Heart right ventricle (tissue), 16 donors: ENCODE measurements at regions not wholly inside any gene's neighbourhood (a gene's known extent, or its start where the extent isn't known, plus 50 kb on each side); places are given as distances from the start of the nearest gene placed in this dataset.
A peak's percentile ranks its signal among the peaks of the same experiment; 100 is the strongest.

Experiments
- ATAC-seq, 8 donors: fragments of 200-7000 bp; cut with Tn5 transposase; one replicate each; pipeline ENCODE4 v1.9.1; 2020; ENCODE audit warnings: mild to moderate bottlenecking in 8 of 8, moderate library complexity in 8 of 8, moderate number of reproducible peaks in 1 of 8
- DNase-seq, 2 donors: peaks; one replicate each; pipeline ENCODE4 v3.0.0-alpha.2; 2020
- H3K27ac ChIP-seq, 10 donors: fragments of 200-600 bp; sonication (generic) in 2 of 10; one replicate each; pipeline versions ENCODE4 v1.5.0 to v1.8.0; 2020 to 2022; ENCODE audit warnings: mild to moderate bottlenecking in 3 of 10
- H3K27me3 ChIP-seq, 7 donors: fragments of 200-600 bp; one replicate each; pipeline ENCODE4 v1.8.0; 2021 to 2022; ENCODE audit warnings: mild to moderate bottlenecking in 2 of 7
- H3K36me3 ChIP-seq, 9 donors: fragments of 200-600 bp; sonication (generic) in 1 of 9; one replicate each; pipeline versions ENCODE4 v1.5.0 to v1.8.0; 2020 to 2022; ENCODE audit warnings: mild to moderate bottlenecking in 2 of 9
- H3K4me1 ChIP-seq, 9 donors: fragments of 200-600 bp; sonication (generic) in 1 of 9; one replicate each; pipeline versions ENCODE4 v1.5.0 to v1.8.0; 2020 to 2022; ENCODE audit warnings: mild to moderate bottlenecking in 4 of 9
- H3K4me3 ChIP-seq, 10 donors: fragments of 200-600 bp; sonication (generic) in 2 of 10; one replicate each; pipeline versions ENCODE4 v1.5.0 to v1.8.0; 2020 to 2022; ENCODE audit warnings: mild to moderate bottlenecking in 7 of 10, moderate library complexity in 2 of 10
- H3K9me3 ChIP-seq, 11 donors: fragments of 200-600 bp in 10 of 11; sonication (generic) in 2 of 11; one replicate each; pipeline versions ENCODE4 v1.5.0 to v1.8.0; 2013 to 2022; ENCODE audit warnings: mild to moderate bottlenecking in 2 of 11, control low read depth in 1 of 11, moderate library complexity in 1 of 11
- WGBS, 2 donors: extraction: QIAGEN DNeasy Blood & Tissue Kit; methylation state at CpG; one replicate each; pipeline ENCODE4 v1.1.7; 2013; ENCODE audit warnings: inconsistent platforms in 1 of 2; 5-methylcytosine and 5-hydroxymethylcytosine counted together
- intact Hi-C, 10 donors: fragments of 100-400 bp; cut with DNase I; formaldehyde crosslinking; loops; one replicate each; pipeline versions ENCODE4 v1.11.1 to v1.14.2; 2022
- TF ChIP-seq, protein P1 (sequence below), 9 donors: fragments of 200-600 bp; sonication (generic) in 2 of 9; IDR thresholded peaks; one replicate each; pipeline versions ENCODE4 v1.5.0 to v1.8.0; 2021 to 2022; ENCODE audit warnings: antibody characterized with exemption in 9 of 9, mild to moderate bottlenecking in 5 of 9, moderate library complexity in 1 of 9
- donor health status: Arrhythmogenic right ventricular cardiomyopathy.
- donor health status: ischemic (EF 13 %, LVEDD 7.1; RV severe dilation, severe dysfunction).
- donor health status: healthy with polysubstance abuse.
- donor health status: DM: no; HTN: yes; CAD: no.
- donor health status: DM: no; HTN: no; CAD: no.
- donor health status: ischemic (EF 25% LVEDD 6.9; RV normal size, moderate dysfunction).
- donor health status: ischemic (EF 25% LVEDD 5.7; RV mildly dilated, moderate dysfunction).
- donor health status: healthy.
- donor health status: DM: yes; HTN: yes; CAD: no.
- donor health status: Ischemic cardiomyopathy.
- donor health status: ischemic (EF 35%, LVEDD 5.7; RV mildly dilated, moderate dysfunction).
- donor health status: nonischemic (EF 11% LVEDD 7.7; RV severe dilation, severe dysfunction).
- donor health status: DM: yes; HTN: yes; CAD: no.
- donor health status: PGD.
- donor health status: ischemic (EF 29% LVEDD 5.4; RV normal size, mild dysfunction).
- donor health status: nonischemic (EF 23%, LVEDD 6.1; RV moderate dilation, normal function).

DNA sequence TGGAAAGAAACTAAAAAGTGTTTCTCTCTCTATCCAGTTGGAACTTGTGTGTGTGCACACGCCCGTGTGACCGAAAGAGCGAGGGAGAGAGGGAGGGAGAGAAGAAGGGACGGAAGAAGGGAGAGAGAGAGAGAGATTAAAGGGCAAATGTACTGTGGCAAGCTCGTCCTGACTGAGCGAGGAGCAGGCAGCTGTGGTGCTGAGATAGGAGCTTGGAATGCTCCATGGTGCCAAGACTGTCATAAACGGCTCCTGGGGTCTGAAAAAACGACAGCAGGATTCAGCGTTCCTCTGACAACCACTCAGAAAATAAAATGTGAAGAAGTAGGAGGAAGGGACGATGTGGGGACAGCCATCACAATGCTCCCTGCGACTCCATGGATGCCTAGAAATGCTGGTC lies 276.0 kb downstream of the SV2B start:
- Histone ChIP-seq H3K9me3 (peaks cover 0 to 21% (median 7%) of the 10 kb centered on the region in 11 donors), H3K36me3 (no peaks in the 10 kb centered on the region), H3K27ac (no peak overlapping the region), H3K4me3 (no peak overlapping the region), H3K27me3 (peaks cover 0 to 7% (median 0%) of the 10 kb centered on the region in 7 donors), H3K4me1 (no peaks in the 10 kb centered on the region)
- 31 to 41% methylated on average over 12 of the region's 12 CpGs for WGBS, 2 donors
- TF ChIP-seq, protein P1, sequence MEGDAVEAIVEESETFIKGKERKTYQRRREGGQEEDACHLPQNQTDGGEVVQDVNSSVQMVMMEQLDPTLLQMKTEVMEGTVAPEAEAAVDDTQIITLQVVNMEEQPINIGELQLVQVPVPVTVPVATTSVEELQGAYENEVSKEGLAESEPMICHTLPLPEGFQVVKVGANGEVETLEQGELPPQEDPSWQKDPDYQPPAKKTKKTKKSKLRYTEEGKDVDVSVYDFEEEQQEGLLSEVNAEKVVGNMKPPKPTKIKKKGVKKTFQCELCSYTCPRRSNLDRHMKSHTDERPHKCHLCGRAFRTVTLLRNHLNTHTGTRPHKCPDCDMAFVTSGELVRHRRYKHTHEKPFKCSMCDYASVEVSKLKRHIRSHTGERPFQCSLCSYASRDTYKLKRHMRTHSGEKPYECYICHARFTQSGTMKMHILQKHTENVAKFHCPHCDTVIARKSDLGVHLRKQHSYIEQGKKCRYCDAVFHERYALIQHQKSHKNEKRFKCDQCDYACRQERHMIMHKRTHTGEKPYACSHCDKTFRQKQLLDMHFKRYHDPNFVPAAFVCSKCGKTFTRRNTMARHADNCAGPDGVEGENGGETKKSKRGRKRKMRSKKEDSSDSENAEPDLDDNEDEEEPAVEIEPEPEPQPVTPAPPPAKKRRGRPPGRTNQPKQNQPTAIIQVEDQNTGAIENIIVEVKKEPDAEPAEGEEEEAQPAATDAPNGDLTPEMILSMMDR (IDR thresholded peaks at IDR 0.05) = no peak
- ATAC-seq (peak in 4 of 8 donors; percentile 35 to 64 (median 49)), DNase-seq (no peak)
- intact Hi-C loops = no loop called here

DNA sequence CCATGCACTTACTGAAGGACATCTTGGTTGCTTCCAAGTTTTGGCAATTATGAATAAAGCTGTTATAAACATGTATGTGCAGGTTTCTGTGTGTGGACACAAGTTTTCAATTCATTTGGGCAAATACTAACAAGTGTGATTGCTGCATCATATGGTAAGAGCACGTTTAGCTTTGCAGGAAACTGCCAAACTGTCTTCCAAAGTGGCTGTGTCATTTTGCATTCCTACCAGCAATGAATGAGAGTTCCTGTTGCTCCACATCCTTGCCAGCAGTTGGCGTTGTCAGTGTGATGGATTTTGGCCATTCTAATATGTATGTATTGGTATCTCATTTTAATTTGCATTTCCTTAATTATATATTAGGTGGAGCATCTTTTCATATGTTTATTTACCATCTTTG lies 280.1 kb downstream of the SV2B start:
- 40 to 55% methylated on average over 2 of the region's 2 CpGs for WGBS, 2 donors
- TF ChIP-seq, protein P1 (IDR thresholded peaks at IDR 0.05) = no peak
- ATAC-seq (no peak), DNase-seq (no peak)
- Histone ChIP-seq H3K4me1 (peaks cover 0 to 6% (median 0%) of the 10 kb centered on the region in 9 donors), H3K36me3 (no peaks in the 10 kb centered on the region), H3K27ac (no peak overlapping the region), H3K4me3 (no peak overlapping the region), H3K9me3 (peaks cover 0 to 8% (median 0%) of the 10 kb centered on the region in 11 donors), H3K27me3 (no peaks in the 10 kb centered on the region)
- intact Hi-C loops = no loop called here

DNA sequence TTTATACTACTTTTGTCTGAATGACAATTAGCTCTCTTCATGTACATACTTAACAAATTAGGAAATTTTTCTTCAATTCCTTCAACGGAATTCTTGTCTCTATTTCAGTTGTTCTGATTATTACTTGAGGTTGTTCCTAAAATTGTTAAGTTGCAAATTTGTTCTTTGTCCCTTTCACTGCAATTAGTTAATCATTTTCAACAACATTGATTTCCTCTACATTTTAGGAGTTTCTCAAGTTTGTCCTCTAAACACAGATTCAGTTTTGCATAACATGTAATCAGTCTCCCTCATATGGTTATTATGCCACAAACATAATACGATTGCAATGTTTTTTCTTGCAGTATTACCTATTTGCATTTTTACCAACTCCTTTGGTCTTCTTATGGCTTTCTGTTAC lies 283.5 kb downstream of the SV2B start:
- peaks cover 0 to 6% (median 0%) of the 10 kb centered on the region in 9 donors for H3K4me1 ChIP-seq
- H3K9me3 ChIP-seq = peaks cover 0 to 8% (median 0%) of the 10 kb centered on the region in 11 donors
- ATAC-seq (no peak), DNase-seq (no peak)
- no peaks in the 10 kb centered on the region for H3K36me3 ChIP-seq
- no peak overlapping the region for H3K27ac ChIP-seq
- 86 to 90% methylated on average over 2 of the region's 2 CpGs for WGBS, 2 donors
- H3K27me3 ChIP-seq = no peaks in the 10 kb centered on the region
- TF ChIP-seq, protein P1 (IDR thresholded peaks at IDR 0.05) = no peak
- H3K4me3 ChIP-seq = no peak overlapping the region
- intact Hi-C loops = loop anchor here in 1 of 10 donors (2.0 kb wide), 1 partner anchor 19 kb away; no protein-coding TSS in a partner anchor

DNA sequence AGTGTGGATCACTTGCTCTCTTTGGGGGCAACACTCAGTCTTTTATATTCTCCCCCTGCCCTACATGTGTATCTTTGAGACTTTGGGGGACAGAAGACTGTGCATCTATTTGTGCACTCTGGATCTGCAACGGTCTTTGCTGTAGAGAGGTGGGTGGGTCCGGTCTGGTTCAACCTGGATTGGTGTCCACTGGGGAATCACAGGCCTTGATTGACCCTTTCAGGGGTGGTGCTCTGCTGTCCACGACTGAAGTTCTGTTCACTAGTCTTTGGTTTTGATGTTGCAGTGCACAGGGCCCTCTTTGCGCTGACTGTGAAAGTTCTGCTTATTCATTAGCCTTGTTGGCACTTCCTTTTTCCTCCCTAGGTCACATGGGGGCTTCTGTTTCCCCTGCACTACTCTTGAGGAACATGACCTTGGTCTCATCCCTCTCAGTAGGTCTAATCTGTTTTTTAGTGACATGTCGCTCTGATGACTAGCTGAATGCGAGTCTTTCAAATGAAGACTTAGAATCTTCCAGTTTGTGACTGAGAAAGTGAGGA lies 284.2 kb downstream of the SV2B start:
- intact Hi-C loops = no loop called here
- 79 to 80% methylated on average over 6 of the region's 6 CpGs for WGBS, 2 donors

More for the DNA sequence above, 284.2 kb downstream of the SV2B start:
- Histone ChIP-seq H3K4me3 (no peak overlapping the region), H3K27ac (peak overlapping the region in 1 of 10 donors; percentile 7), H3K4me1 (peaks cover 0 to 6% (median 0%) of the 10 kb centered on the region in 9 donors), H3K9me3 (peaks cover 0 to 8% (median 0%) of the 10 kb centered on the region in 11 donors), H3K36me3 (no peaks in the 10 kb centered on the region), H3K27me3 (no peaks in the 10 kb centered on the region)
- DNase-seq (no peak), ATAC-seq (peak in 1 of 8 donors; percentile 29)
- TF ChIP-seq, protein P1 (IDR thresholded peaks at IDR 0.05) = no peak
